Brain microvascular endothelial cell (primary cell): ENCODE measurements at regions not wholly inside any gene's neighbourhood (a gene's known extent, or its start where the extent isn't known, plus 50 kb on each side); places are given as distances from the start of the nearest gene placed in this dataset.

Source experiments
- DNase-seq: peaks from one replicate; pipeline ENCODE4 v3.0.0-alpha.2; 2020
- H3K27ac ChIP-seq: fragments of 250-450 bp; sonication (Bioruptor Pico); 2 replicates; pipeline ENCODE4 v1.5.1; 2020; ENCODE audit warnings: mild to moderate bottlenecking, moderate library complexity
- H3K27me3 ChIP-seq: fragments of 250-450 bp; sonication (Bioruptor Pico); replicated peaks from 2 replicates; pipeline ENCODE4 v1.5.1; 2020; ENCODE audit warnings: mild to moderate bottlenecking
- H3K36me3 ChIP-seq: fragments of 250-450 bp; sonication (Bioruptor Pico); replicated peaks from 2 replicates; pipeline ENCODE4 v1.5.1; 2020; ENCODE audit warnings: mild to moderate bottlenecking
- H3K4me3 ChIP-seq: 2 replicates; pipeline ENCODE4 v1.5.1; 2011; ENCODE audit warnings: low read depth, mild to moderate bottlenecking, control low read depth, low read length, moderate library complexity
- CTCF ChIP-seq: IDR thresholded peaks from 2 replicates; pipeline ENCODE4 v1.5.1; 2011; ENCODE audit warnings: low read depth, mild to moderate bottlenecking, moderate library complexity, low read length, control low read depth, inconsistent platforms; ENCODE audit errors: missing control alignments
- in situ Hi-C: cut with HindIII; loops from 2 replicates; pipeline ENCODE4 v1.10.0; 2017; ENCODE audit warnings: low sequenced_read_pairs, low pct_ligation_motif_present

- H3K36me3 ChIP-seq, result no peaks in the 10 kb centered on the region
- no peak for TF ChIP-seq CTCF
- in situ Hi-C loops, result no loop called here
These were observed 534.2 kb downstream of the ZNF804A start for GRCh38 chr2:185132501-185133041.

GRCh38 chr2:185137700-185138099 lies 539.4 kb downstream of the ZNF804A start:
- Histone ChIP-seq H3K27me3 (no peaks in the 10 kb centered on the region), H3K27ac (no peak overlapping the region), H3K36me3 (no peaks in the 10 kb centered on the region), H3K4me3 (no peak overlapping the region)
- in situ Hi-C loops, result no loop called here
- DNase-seq, result no peak
- no peak for TF ChIP-seq CTCF

More at GRCh38 chr2:185132501-185133041, 534.2 kb downstream of the ZNF804A start:
- Histone ChIP-seq H3K27me3 (no peaks in the 10 kb centered on the region), H3K27ac (no peak overlapping the region), H3K4me3 (no peak overlapping the region)
- no peak for DNase-seq

GRCh38 chr2:185142677-185143076 lies 544.3 kb downstream of the ZNF804A start:
- no peak for TF ChIP-seq CTCF
- Histone ChIP-seq H3K27me3 (no peaks in the 10 kb centered on the region), H3K4me3 (no peak overlapping the region), H3K27ac (no peak overlapping the region), H3K36me3 (no peaks in the 10 kb centered on the region)
- in situ Hi-C loops, result no loop called here
- DNase-seq, result no peak

GRCh38 chr2:185144159-185144919 lies 546.0 kb downstream of the ZNF804A start:
- in situ Hi-C loops, result no loop called here
- no peaks in the 10 kb centered on the region for H3K27me3 ChIP-seq
- H3K4me3 ChIP-seq, result no peak overlapping the region
- H3K36me3 ChIP-seq, result no peaks in the 10 kb centered on the region
- no peak for TF ChIP-seq CTCF
- no peak overlapping the region for H3K27ac ChIP-seq
- no peak for DNase-seq

GRCh38 chr2:185145316-185146121 lies 547.2 kb downstream of the ZNF804A start:
- DNase-seq, result no peak
- H3K4me3 ChIP-seq, result no peak overlapping the region
- in situ Hi-C loops, result no loop called here
- no peaks in the 10 kb centered on the region for H3K27me3 ChIP-seq
- TF ChIP-seq CTCF, result no peak
- no peaks in the 10 kb centered on the region for H3K36me3 ChIP-seq
- H3K27ac ChIP-seq, result no peak overlapping the region
